H1 (cell line): ENCODE measurements at regions not wholly inside any gene's neighbourhood (a gene's known extent, or its start where the extent isn't known, plus 50 kb on each side); places are given as distances from the start of the nearest gene placed in this dataset.

Experiments used
- CTCF ChIA-PET: fragments of 300-600 bp; sonication (Branson Sonifier 250); formaldehyde crosslinking; loops from one replicate; lab custom pipeline; 2021; ENCODE audit not compliant: partially characterized antibody; lab: Charles Lee
- POLR2A ChIA-PET: fragments of 300-600 bp; sonication (Branson Sonifier 250); formaldehyde crosslinking; loops from one replicate; lab custom pipeline; 2021; ENCODE audit warnings: inconsistent platforms; ENCODE audit not compliant: partially characterized antibody; lab: Charles Lee
- DNase-seq, 2 experiments: peaks; one replicate each; pipeline versions ENCODE4 v3.0.0 to v3.0.0-alpha.2; 2010 to 2022; ENCODE audit warnings: low spot score in 2 of 2, low read depth in 1 of 2, mixed read lengths in 1 of 2
- FAIRE-seq: peaks from 2 replicates; lab custom pipeline; 2011; peaks lifted over from hg19 to GRCh38; lab: Jason Lieb, UNC
- H2AFZ ChIP-seq: 2 replicates; pipeline ENCODE4 v1.8.1; 2012; ENCODE audit warnings: low read length, inconsistent platforms
- H2AK5ac ChIP-seq: 2 replicates; pipeline ENCODE4 v1.6.1; 2013; ENCODE audit warnings: low read depth, low read length
- H2BK120ac ChIP-seq: replicated peaks from 2 replicates; pipeline ENCODE3; 2013; ENCODE audit warnings: low read depth, low read length, inconsistent platforms
- H2BK12ac ChIP-seq: 2 replicates; pipeline ENCODE4 v1.6.1; 2013; ENCODE audit warnings: low read depth, low read length
- H2BK15ac ChIP-seq: 2 replicates; pipeline ENCODE4 v1.6.1; 2013; ENCODE audit warnings: low read length
- H2BK20ac ChIP-seq: 2 replicates; pipeline ENCODE4 v1.6.1; 2013; ENCODE audit warnings: low read length
- H2BK5ac ChIP-seq: 2 replicates; pipeline ENCODE4 v1.6.1; 2013; ENCODE audit warnings: low read depth, low read length
- H3K14ac ChIP-seq: 2 replicates; pipeline ENCODE4 v1.6.1; 2013; ENCODE audit warnings: inconsistent platforms; ENCODE audit not compliant: insufficient read length
- H3K18ac ChIP-seq: 2 replicates; pipeline ENCODE4 v1.6.1; 2013; ENCODE audit warnings: low read length; ENCODE audit errors: extremely low read depth
- H3K23ac ChIP-seq: 2 replicates; pipeline ENCODE4 v1.6.1; 2013; ENCODE audit warnings: inconsistent platforms; ENCODE audit not compliant: insufficient read length
- H3K23me2 ChIP-seq: 2 replicates; pipeline ENCODE4 v1.6.1; 2013; ENCODE audit warnings: low read depth, low read length
- H3K27ac ChIP-seq: 2 replicates; pipeline ENCODE4 v1.6.1; 2011; ENCODE audit warnings: low read depth, low read length, inconsistent platforms
- H3K27me3 ChIP-seq, 4 experiments: replicated peaks in 1 of 4; 1 replicate in 1 of 4; 2 replicates in 3 of 4; pipeline versions ENCODE4 v1.6.1 to v1.8.1; 2011 to 2013; ENCODE audit warnings: low read length in 3 of 4, mild to moderate bottlenecking in 3 of 4, inconsistent platforms in 2 of 4, mixed read lengths in 2 of 4, moderate library complexity in 1 of 4; ENCODE audit not compliant: control insufficient read depth in 3 of 4, insufficient read depth in 3 of 4; ENCODE audit errors: extremely low read depth in 1 of 4
- H3K36me3 ChIP-seq, 4 experiments: 2 replicates each; pipeline versions ENCODE4 v1.6.1 to v1.8.1; 2011 to 2013; ENCODE audit warnings: mild to moderate bottlenecking in 4 of 4, low read length in 3 of 4, moderate library complexity in 2 of 4, control low read depth in 1 of 4, inconsistent platforms in 1 of 4; ENCODE audit not compliant: insufficient read depth in 4 of 4, control insufficient read depth in 2 of 4
- H3K4ac ChIP-seq: replicated peaks from 2 replicates; pipeline ENCODE3; 2013; ENCODE audit warnings: low read length, low read depth, mixed read lengths, inconsistent platforms; ENCODE audit not compliant: insufficient read length
- H3K4me1 ChIP-seq, 4 experiments: replicated peaks in 1 of 4; 1 replicate in 1 of 4; 2 replicates in 3 of 4; pipeline versions ENCODE4 v1.6.1 to v1.8.1; 2011 to 2013; ENCODE audit warnings: low read length in 3 of 4, inconsistent platforms in 2 of 4, mixed read lengths in 1 of 4; ENCODE audit not compliant: insufficient read depth in 4 of 4, control insufficient read depth in 3 of 4
- H3K4me2 ChIP-seq, 2 experiments: 2 replicates each; pipeline versions ENCODE4 v1.6.1 to v1.8.1; 2011 to 2013; ENCODE audit warnings: low read depth in 2 of 2, low read length in 2 of 2, control low read depth in 1 of 2, inconsistent platforms in 1 of 2, mild to moderate bottlenecking in 1 of 2; ENCODE audit not compliant: insufficient read depth in 1 of 2
- H3K4me3 ChIP-seq, 4 experiments: fragments of 200-600, 300-600 bp in 1 of 4; sonication (generic), shearing (Covaris generic), sonication (Bioruptor Twin) in 1 of 4; 2 replicates each; pipeline versions ENCODE4 v1.5.1 to v1.8.1; 2011 to 2016; ENCODE audit warnings: low read length in 4 of 4, low read depth in 3 of 4, control low read depth in 2 of 4, inconsistent platforms in 2 of 4, mild to moderate bottlenecking in 2 of 4, mixed read lengths in 1 of 4, moderate library complexity in 1 of 4; ENCODE audit not compliant: insufficient read depth in 2 of 4; ENCODE audit errors: extremely low read depth in 1 of 4
- H3K56ac ChIP-seq: replicated peaks from 2 replicates; pipeline ENCODE3; 2013; ENCODE audit warnings: low read depth, mild to moderate bottlenecking, mixed read lengths, low read length, inconsistent platforms; ENCODE audit not compliant: insufficient read length
- H3K79me1 ChIP-seq: 2 replicates; pipeline ENCODE4 v1.6.1; 2013; ENCODE audit warnings: low read depth, low read length, control low read depth
- H3K79me2 ChIP-seq, 2 experiments: 2 replicates each; pipeline versions ENCODE4 v1.6.1 to v1.8.1; 2012 to 2013; ENCODE audit warnings: low read length in 2 of 2, mild to moderate bottlenecking in 2 of 2, inconsistent platforms in 1 of 2; ENCODE audit not compliant: insufficient read depth in 2 of 2, control insufficient read depth in 1 of 2
- H3K9ac ChIP-seq, 4 experiments: replicated peaks in 1 of 4; 1 replicate in 1 of 4; 2 replicates in 3 of 4; pipeline versions ENCODE4 v1.6.1 to v1.8.1; 2011 to 2013; ENCODE audit warnings: low read depth in 3 of 4, low read length in 3 of 4, control low read depth in 2 of 4, mild to moderate bottlenecking in 2 of 4, moderate library complexity in 2 of 4, inconsistent platforms in 1 of 4; ENCODE audit errors: extremely low read depth in 1 of 4
- H3K9me3 ChIP-seq, 2 experiments: 2 replicates each; pipeline versions ENCODE4 v1.6.1 to v1.8.1; 2012 to 2013; ENCODE audit warnings: mild to moderate bottlenecking in 2 of 2, moderate library complexity in 2 of 2, control low read depth in 1 of 2, inconsistent platforms in 1 of 2, low read depth in 1 of 2, low read length in 1 of 2, mixed read lengths in 1 of 2; ENCODE audit not compliant: insufficient read depth in 2 of 2
- H4K20me1 ChIP-seq, 2 experiments: replicated peaks in 1 of 2; 2 replicates each; pipeline versions ENCODE3 to v1.8.1; 2011 to 2013; ENCODE audit warnings: inconsistent platforms in 2 of 2, low read length in 2 of 2, mild to moderate bottlenecking in 1 of 2; ENCODE audit not compliant: insufficient read depth in 2 of 2, control insufficient read depth in 1 of 2
- H4K5ac ChIP-seq: 2 replicates; pipeline ENCODE4 v1.6.1; 2013; ENCODE audit warnings: low read length, low read depth, mixed read lengths, inconsistent platforms; ENCODE audit not compliant: insufficient read length
- H4K8ac ChIP-seq: 2 replicates; pipeline ENCODE4 v1.8.0; 2013; ENCODE audit warnings: mild to moderate bottlenecking, moderate library complexity, low read length, inconsistent platforms; ENCODE audit not compliant: insufficient read depth; ENCODE audit errors: extremely low read depth
- H4K91ac ChIP-seq: replicated peaks from 2 replicates; pipeline ENCODE3; 2013; ENCODE audit warnings: low read length, mixed read lengths, inconsistent platforms; ENCODE audit not compliant: insufficient read length
- CHD7 ChIP-seq: fragments of 300-600 bp; sonication (generic); IDR thresholded peaks from 2 replicates; pipeline ENCODE4 v1.7.1; 2012; ENCODE audit warnings: low read length, moderate library complexity, mild to moderate bottlenecking, inconsistent platforms; ENCODE audit not compliant: insufficient replicate concordance
- WGBS, 2 experiments: shearing (Covaris generic) in 1 of 2; methylation state at CpG; one replicate each; pipeline versions ENCODE4 v1.1.6 to v1.1.7; 2013 to 2015; ENCODE audit warnings: low lambda C conversion rate in 2 of 2, mixed read lengths in 2 of 2, inconsistent platforms in 1 of 2, low coverage in 1 of 2, missing lambda C conversion rate in 1 of 2; ENCODE audit not compliant: insufficient replicate concordance in 2 of 2, insufficient coverage in 1 of 2, insufficient read length in 1 of 2; ENCODE audit errors: extremely low coverage in 1 of 2, missing lambda C conversion rate in 1 of 2; 5-methylcytosine and 5-hydroxymethylcytosine counted together

GRCh38 chr1:221397606-221398005 lies 344.3 kb downstream of the DUSP10 start:
- Histone ChIP-seq H3K23ac (no peak overlapping the region), H3K4me1 (no peaks in the 10 kb centered on the region), H4K91ac (no peak overlapping the region), H2BK15ac (no peak overlapping the region), H3K9ac (no peak overlapping the region), H3K23me2 (no peaks in the 10 kb centered on the region), H3K27ac (no peak overlapping the region), H4K5ac (no peak overlapping the region), H2AFZ (no peak overlapping the region), H3K4me3 (no peak overlapping the region), H3K79me2 (no peaks in the 10 kb centered on the region), H2BK120ac (no peak overlapping the region), H3K9me3 (no peaks in the 10 kb centered on the region; a peak in 1 of 4 replicates), H3K79me1 (no peaks in the 10 kb centered on the region), H4K8ac (no peak overlapping the region), H3K14ac (no peak overlapping the region), H2BK12ac (no peak overlapping the region), H3K36me3 (no peaks in the 10 kb centered on the region), H2BK20ac (no peak overlapping the region), H2AK5ac (no peak overlapping the region), H3K4me2 (no peak overlapping the region), H2BK5ac (no peak overlapping the region), H3K27me3 (no peaks in the 10 kb centered on the region), H3K56ac (no peak overlapping the region), H4K20me1 (no peaks in the 10 kb centered on the region), H3K4ac (no peak overlapping the region), H3K18ac (no peak overlapping the region)
- no peak for FAIRE-seq
- CTCF ChIA-PET: interaction anchor here (1.2 kb wide), 1 partner anchor 33 kb away, joined by 3 read pairs; no protein-coding TSS in a partner anchor
- 97% methylated on average over 3 of the region's 3 CpGs; no CpG with 5 or more reads in 1 of the 2 experiments for whole genome bisulfite sequencing, 2 experiments
- POLR2A ChIA-PET: no interaction called here
- no peak for DNase-seq
- no peak for TF ChIP-seq CHD7
